GM21423 (cell line): ENCODE measurements at regions not wholly inside any gene's neighbourhood (a gene's known extent, or its start where the extent isn't known, plus 50 kb on each side); places are given as distances from the start of the nearest gene placed in this dataset.
"Not testable (repeated sequence)": the region's sequence is repeated elsewhere in the genome, so short reads cannot be mapped to it uniquely, and the experiment has no call there.

Experiments
- ATAC-seq: cut with Tn5 transposase; IDR thresholded peaks from one replicate; pipeline ENCODE4 v1.9.1; 2021; ENCODE audit warnings: mild to moderate bottlenecking, moderate library complexity; ENCODE audit not compliant: unreplicated experiment

DNA sequence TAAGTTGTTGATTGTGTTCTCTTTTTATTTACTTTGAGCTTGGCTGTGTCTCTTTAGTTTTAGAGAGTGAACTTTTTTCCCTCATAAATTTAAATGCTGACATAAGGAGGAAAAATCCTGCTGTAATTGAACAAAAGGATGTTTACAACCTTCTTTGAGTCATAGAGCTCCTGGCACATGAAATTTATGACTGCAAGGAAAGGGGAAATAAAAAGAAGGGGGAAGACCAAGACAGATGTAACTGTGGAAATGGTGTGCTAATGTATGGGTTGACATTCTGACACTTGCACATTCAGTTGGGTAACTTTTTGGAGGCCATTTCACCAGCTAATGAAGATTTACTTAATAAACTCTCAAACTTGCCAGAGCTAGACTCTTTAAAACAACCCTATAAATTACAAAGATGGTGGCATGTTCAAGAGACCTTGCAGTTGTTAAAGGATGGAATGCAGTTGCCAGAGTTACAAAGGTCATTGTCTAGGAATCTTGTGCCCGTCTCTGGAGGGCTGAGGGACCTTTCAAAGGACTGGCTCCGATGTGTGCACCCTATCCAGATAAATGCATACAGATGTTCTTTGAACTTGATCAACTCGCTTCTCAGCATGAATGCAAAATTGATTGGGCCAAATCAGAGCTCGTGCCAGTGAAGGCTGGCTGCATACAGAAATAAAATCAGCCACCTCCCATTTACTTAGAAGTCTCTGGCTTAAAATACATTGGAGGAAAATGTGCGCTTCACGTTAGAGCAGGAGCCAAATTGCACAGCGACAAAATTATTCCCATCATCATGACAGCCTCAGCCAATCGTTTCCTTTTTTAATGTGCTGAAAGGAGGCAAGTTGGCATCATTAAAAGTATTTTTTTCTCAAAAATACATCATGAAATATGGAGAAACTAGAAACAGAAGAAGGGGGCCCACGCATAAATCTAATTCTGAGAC lies 289.0 kb upstream of the XYLT1 start:
- ATAC-seq, result no peak

- ATAC-seq, result no peak
Measured at GRCh38 chr16:17757808-17758207, 287.0 kb upstream of the XYLT1 start.

DNA sequence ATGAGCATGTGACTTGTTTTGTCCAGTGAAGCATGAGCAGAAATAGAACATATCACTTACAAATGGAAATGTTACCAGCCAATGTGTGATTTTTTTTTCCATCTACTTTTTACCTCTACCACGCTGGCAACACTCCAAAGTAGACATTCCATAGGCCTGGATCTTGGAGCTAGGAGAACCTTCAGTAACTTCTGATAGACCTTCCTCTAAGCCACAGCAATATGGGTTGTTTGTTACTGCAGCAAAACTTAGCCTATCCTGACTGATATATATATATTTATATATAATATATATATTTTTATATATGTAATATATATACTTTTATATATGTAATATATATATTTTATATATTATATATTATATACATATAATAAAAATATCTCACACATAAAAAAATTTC lies 284.4 kb upstream of the XYLT1 start:
- ATAC-seq, result no peak

- ATAC-seq, result no peak
Measured at GRCh38 chr16:17753434-17753833, 282.7 kb upstream of the XYLT1 start.

DNA sequence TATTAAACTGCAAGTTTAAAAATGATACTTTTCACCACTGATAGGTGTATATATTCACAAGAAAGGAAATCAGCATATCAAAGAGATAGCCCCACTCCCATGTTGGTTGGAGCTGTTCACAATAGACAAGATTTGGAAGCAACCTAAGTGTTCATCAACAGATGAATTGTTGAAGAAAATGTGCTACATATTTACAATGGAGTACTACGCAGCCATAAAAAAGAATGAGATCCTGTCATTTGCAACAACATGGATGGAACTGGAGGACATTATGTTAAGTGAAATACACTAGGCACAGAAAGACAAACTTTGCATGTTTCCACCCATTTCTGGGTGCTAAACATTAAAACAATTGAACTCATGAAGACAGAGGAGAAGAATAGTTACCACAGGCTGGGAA lies 278.9 kb upstream of the XYLT1 start:
- ATAC-seq, result no peak

DNA sequence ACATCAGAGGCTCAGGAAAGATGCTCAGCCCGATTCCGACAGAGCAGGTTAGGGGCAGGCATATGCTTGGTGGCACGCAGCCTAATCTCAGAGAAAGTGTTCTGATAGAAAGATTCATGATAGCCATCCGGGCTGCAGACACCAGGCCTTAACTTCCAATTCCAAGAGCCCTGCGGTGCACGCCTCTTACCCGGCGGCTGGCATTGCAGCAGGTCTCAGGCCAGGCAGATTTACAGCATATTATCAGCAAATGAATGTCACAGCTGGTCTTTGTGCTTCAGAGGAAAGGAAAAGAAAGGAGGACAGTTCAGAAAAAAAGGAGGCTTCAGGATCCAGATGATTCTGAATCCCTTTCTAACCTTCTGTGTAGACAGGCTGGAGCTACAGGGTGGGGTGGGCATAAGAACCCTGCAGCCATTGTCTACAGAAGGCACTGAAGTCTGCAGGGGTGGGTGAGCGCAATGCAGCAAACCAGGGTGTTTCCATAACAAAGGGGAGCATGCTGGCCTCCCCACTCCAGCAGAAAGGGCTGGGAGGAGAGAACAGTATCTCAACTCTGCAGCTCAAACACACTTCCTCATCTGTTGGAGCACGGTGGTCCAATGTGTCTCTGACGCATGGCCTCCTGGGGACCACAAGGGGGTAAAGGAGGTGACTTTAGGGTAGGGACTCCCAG lies 277.4 kb upstream of the XYLT1 start:
- ATAC-seq, result no peak

DNA sequence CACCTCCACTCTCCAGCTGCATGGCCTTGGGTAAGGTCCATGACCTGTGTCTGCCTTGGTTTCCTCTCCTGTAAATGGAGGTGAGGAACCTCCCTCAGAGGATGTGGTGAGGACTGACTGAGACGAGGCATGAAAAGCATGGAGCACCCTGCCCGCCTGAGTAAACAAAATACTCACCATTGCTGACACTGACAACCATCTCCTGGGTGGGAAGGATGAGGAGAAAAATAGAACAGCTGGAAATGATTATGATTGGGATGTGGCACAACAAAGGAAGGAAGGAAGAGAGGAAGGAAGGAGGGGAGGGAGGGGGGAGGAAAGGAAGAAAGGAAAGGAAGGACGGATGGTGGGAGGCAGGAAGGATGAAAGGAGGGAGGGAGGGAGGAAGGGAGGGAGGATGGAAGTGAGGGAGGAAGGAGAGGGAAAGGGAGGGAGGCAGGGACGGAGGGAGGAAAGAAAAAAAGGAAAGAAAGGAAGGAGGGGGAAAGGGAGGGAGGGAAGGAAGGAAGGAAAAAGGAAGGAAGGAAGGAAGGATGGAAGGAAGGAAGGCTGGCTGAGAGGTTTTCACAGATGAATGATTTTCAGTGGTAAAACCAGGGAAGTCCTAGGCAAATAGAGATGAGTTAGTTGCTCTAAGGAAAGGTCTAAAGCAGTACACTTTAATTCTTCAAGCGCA lies 276.5 kb upstream of the XYLT1 start:
- no peak for ATAC-seq

DNA sequence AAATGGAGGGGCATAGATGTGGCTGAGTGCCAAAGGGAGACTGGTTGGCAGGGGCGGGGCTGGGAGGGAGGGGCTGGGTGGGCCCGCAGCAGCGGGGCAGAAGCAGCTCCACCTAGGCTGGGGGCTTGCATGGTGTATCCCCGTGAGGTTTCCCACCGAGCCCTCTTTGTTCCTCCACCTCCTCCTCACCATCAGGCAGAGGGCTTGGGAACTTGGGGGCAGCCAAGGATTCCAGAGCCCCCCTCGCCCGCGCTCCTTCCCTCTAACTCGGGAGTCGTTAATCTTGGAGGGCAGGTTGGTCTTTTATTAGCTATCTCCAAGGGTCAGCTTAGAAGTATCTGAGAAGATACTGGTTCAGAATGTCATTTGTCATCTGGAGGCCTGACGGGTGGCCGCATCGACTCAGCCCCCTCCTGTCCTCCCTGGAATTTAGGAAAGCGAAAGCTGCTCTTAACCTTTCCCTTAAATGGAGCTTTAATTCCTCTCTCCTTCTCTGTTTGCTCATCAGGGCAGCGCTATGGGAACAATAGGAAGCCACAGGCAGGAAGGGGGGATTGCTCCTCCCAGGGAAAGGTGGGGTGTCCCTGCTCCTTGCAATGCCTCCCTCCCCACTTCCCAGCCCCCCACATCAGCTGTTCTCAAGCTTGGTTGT lies 274.3 kb upstream of the XYLT1 start:
- ATAC-seq, result no peak

DNA sequence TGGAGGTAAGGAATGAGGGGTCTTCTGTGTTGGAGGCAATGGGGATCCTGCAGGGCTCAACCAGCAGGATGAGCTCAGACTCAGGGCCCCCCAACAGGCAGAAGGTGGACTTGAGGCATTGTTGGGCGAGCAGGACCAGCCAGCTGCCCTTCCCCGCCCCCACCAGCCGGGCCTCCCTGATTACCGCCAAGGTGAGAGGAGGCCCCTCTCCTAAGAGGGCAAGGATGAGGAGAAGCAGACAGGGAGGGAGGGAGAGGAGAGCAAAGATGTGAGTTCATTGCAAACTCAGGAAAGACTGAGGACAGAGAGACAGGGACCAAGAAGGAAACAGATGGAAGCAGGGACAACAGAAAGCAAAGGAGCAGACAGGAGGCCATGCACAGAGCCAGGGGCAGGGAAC lies 272.8 kb upstream of the XYLT1 start:
- no peak for ATAC-seq

- ATAC-seq, result no peak
Measured at GRCh38 chr16:17743158-17743557, 272.4 kb upstream of the XYLT1 start.

GRCh38 chr16:17735099-17735498 lies 264.3 kb upstream of the XYLT1 start:
- not testable (repeated sequence) for ATAC-seq

DNA sequence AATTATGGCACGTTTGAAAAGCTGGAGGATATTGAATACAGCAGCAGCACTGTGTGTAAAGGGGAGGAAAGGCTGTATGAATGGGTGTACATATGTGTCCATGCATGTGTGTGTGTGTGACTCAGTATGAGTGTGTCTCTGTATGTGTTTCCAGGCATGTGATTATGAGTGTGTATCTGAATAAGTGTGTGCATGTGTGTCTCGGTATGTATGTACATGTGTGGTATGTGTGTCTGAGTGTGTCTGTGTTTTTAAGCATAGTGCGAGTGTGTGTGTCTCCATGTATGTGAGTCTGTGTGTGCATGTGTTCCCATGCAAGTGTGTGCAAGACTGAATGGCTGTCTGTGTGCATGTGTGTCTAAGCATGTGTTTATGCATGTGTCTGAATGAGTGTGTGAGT lies 259.1 kb upstream of the XYLT1 start:
- no peak for ATAC-seq

GRCh38 chr16:17728196-17728595 lies 257.4 kb upstream of the XYLT1 start:
- ATAC-seq, result no peak

GRCh38 chr16:17724242-17724898 lies 253.6 kb upstream of the XYLT1 start:
- no peak for ATAC-seq

- ATAC-seq, result no peak
Measured at GRCh38 chr16:17723531-17724134, 252.9 kb upstream of the XYLT1 start.

- ATAC-seq, result no peak
Measured at GRCh38 chr16:17718495-17718894, 247.7 kb upstream of the XYLT1 start.

DNA sequence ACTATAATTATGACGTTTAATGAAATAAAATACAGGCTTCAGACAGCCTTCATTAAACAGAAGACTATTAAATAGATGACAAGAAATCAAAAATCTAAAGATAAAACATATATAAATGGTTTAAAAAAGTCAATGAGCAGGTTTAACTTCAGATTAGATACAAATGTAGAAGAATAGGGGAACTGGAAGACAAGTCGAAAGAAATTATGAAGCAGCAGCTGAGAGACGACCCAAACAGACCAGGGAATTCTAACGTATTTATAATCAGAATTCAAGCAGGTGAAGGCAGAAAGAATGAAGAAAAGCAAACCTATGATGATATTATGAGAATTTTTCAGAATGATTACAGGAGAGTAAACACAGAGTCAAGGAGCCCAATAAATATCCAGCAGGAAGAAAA lies 235.1 kb upstream of the XYLT1 start:
- no peak for ATAC-seq

GRCh38 chr16:17696616-17697015 lies 225.9 kb upstream of the XYLT1 start:
- no peak for ATAC-seq

DNA sequence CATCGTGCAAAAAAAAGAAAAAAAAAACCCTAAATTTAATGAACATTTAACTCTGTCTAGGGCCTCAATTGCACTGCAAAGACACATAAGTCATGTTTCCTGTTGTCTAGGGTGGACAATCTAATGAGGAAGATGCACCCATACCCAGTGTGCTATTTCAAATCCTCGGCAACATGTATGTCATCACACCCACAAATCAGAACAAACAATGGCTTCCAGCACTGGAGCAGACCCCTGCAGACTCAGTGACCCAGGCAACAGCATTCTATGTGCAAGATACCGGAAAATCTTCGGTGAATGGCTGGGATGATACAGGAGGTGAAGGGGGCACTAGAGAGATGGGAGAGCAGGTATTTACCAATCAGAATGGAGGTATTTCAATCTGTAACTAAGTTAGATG lies 221.7 kb upstream of the XYLT1 start:
- no peak for ATAC-seq

GRCh38 chr16:17691899-17692176 lies 221.1 kb upstream of the XYLT1 start:
- ATAC-seq, result no peak
